ENCODE measurements at regions not wholly inside any gene's neighbourhood (a gene's known extent, or its start where the extent isn't known, plus 50 kb on each side); places are given as distances from the start of the nearest gene placed in this dataset.

DNA sequence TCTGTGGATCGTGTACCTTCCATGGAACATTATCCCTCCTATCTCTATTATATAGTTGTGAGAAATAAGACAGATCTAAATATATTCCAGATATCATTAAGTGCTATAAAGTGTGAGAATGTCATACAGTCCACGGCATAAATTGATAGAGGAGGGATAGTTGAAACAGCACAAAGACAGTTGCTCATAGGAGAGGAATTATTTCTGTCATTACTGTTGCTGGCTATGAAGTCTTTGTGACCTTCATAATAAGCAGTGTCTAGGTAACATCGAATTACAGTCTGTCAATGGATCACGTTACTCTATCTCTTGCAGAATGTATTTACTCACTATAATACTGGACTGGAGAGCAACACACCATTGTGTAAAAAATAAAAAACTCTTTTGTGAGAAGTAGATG is 671.5 kb upstream of the PCDH20 start (continued):
- TF ChIP-seq EZH2 (IDR thresholded peaks at IDR 0.05) (no peak), SIN3A (IDR thresholded peaks at IDR 0.05; ENCODE audit: low read depth) (no peak), CEBPB (IDR thresholded peaks at IDR 0.05; ENCODE audit: low read depth) (no peak), ELF1 (IDR thresholded peaks at IDR 0.05; ENCODE audit: borderline replicate concordance, low read depth) (no peak), SP1 (IDR thresholded peaks at IDR 0.05; ENCODE audit: low read depth) (no peak), CBX3 (IDR thresholded peaks at IDR 0.05; ENCODE audit: low read depth) (no peak), SRF (IDR thresholded peaks at IDR 0.05; ENCODE audit: low read depth) (no peak)
- TF ChIP-seq, protein P1, sequence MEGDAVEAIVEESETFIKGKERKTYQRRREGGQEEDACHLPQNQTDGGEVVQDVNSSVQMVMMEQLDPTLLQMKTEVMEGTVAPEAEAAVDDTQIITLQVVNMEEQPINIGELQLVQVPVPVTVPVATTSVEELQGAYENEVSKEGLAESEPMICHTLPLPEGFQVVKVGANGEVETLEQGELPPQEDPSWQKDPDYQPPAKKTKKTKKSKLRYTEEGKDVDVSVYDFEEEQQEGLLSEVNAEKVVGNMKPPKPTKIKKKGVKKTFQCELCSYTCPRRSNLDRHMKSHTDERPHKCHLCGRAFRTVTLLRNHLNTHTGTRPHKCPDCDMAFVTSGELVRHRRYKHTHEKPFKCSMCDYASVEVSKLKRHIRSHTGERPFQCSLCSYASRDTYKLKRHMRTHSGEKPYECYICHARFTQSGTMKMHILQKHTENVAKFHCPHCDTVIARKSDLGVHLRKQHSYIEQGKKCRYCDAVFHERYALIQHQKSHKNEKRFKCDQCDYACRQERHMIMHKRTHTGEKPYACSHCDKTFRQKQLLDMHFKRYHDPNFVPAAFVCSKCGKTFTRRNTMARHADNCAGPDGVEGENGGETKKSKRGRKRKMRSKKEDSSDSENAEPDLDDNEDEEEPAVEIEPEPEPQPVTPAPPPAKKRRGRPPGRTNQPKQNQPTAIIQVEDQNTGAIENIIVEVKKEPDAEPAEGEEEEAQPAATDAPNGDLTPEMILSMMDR (IDR thresholded peaks at IDR 0.05 in 2 of 3, conservative IDR thresholded peaks at IDR 0.05 in 1 of 3; ENCODE audit: borderline replicate concordance in 1 of 3, insufficient read depth in 1 of 3, low read depth in 2 of 3, low read length in 2 of 3): no peak

- intact Hi-C loops (cut with micrococcal nuclease): no loop called here
- POLR2A ChIA-PET: no interaction called here
- Histone ChIP-seq H3K9me2 (ENCODE audit: insufficient read depth) (no peaks in the 10 kb centered on the region), H3K27me3 (ENCODE audit: insufficient read depth, low read length) (no peaks in the 10 kb centered on the region), H2AFZ (ENCODE audit: low read depth, low read length, poor library complexity, severe bottlenecking) (no peak overlapping the region), H3K4me1 (ENCODE audit: control insufficient read depth in 1 of 2, insufficient read depth in 2 of 2, low read length in 2 of 2) (no peaks in the 10 kb centered on the region), H3K27ac (ENCODE audit: low read depth, low read length) (no peak overlapping the region), H3K79me2 (ENCODE audit: insufficient read depth, low read length) (no peaks in the 10 kb centered on the region), H3K9ac (ENCODE audit: low read length) (no peak overlapping the region), H3K4me2 (ENCODE audit: low read length) (no peak overlapping the region), H3K4me3 (replicated peaks in 1 of 2; ENCODE audit: low read depth in 1 of 2, low read length in 2 of 2) (no peak overlapping the region), H3K9me3 (ENCODE audit: control insufficient read depth in 1 of 2, insufficient read depth in 1 of 2, low read depth in 1 of 2, low read length in 2 of 2) (no peaks in the 10 kb centered on the region), H3K36me3 (ENCODE audit: control insufficient read depth in 1 of 2, insufficient read depth in 2 of 2, low read length in 2 of 2) (no peaks in the 10 kb centered on the region), H4K20me1 (ENCODE audit: insufficient read depth) (no peaks in the 10 kb centered on the region)
- BruUV-seq (replicated peaks): no TSS peak
- CTCF ChIA-PET: no interaction called here
- ATAC-seq (no peak), DNase-seq (ENCODE audit: low read depth, low spot score) (no peak)
- RAD21 ChIA-PET (ENCODE audit: low non-redundant PET in 1 of 2, low total read pairs in 2 of 2, uncharacterized antibody in 2 of 2, unreplicated experiment in 2 of 2): no interaction called here
- TF ChIP-seq FOSL1 (IDR thresholded peaks at IDR 0.05; ENCODE audit: low read depth): no peak
- TF ChIP-seq TCF7L2 (IDR thresholded peaks at IDR 0.05; ENCODE audit: borderline replicate concordance, extremely low read depth, insufficient read depth, insufficient read length): no peak
- TF ChIP-seq JUND (IDR thresholded peaks at IDR 0.05): no peak
- TF ChIP-seq, protein P2, sequence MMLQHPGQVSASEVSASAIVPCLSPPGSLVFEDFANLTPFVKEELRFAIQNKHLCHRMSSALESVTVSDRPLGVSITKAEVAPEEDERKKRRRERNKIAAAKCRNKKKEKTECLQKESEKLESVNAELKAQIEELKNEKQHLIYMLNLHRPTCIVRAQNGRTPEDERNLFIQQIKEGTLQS (IDR thresholded peaks at IDR 0.05): no peak
- no peak for TF ChIP-seq REST (IDR thresholded peaks at IDR 0.05; ENCODE audit: low read depth)
- no peak for TF ChIP-seq EGR1 (IDR thresholded peaks at IDR 0.05; ENCODE audit: low read depth)
- no peak for TF ChIP-seq POLR2AphosphoS5 (IDR thresholded peaks at IDR 0.05; ENCODE audit: low read depth, low read length)
- TF ChIP-seq, protein P3, sequence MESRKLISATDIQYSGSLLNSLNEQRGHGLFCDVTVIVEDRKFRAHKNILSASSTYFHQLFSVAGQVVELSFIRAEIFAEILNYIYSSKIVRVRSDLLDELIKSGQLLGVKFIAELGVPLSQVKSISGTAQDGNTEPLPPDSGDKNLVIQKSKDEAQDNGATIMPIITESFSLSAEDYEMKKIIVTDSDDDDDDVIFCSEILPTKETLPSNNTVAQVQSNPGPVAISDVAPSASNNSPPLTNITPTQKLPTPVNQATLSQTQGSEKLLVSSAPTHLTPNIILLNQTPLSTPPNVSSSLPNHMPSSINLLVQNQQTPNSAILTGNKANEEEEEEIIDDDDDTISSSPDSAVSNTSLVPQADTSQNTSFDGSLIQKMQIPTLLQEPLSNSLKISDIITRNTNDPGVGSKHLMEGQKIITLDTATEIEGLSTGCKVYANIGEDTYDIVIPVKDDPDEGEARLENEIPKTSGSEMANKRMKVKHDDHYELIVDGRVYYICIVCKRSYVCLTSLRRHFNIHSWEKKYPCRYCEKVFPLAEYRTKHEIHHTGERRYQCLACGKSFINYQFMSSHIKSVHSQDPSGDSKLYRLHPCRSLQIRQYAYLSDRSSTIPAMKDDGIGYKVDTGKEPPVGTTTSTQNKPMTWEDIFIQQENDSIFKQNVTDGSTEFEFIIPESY (IDR thresholded peaks at IDR 0.05; ENCODE audit: extremely low read depth, insufficient replicate concordance, low read length): no peak
- no peak for TF ChIP-seq CBX3 (IDR thresholded peaks at IDR 0.05; ENCODE audit: low read depth)
- TF ChIP-seq, protein P4, sequence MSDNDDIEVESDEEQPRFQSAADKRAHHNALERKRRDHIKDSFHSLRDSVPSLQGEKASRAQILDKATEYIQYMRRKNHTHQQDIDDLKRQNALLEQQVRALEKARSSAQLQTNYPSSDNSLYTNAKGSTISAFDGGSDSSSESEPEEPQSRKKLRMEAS (IDR thresholded peaks at IDR 0.05): no peak
- TF ChIP-seq ZNF274 (IDR thresholded peaks at IDR 0.05; ENCODE audit: low read depth, low read length): no peak
Observed at GRCh38 chr13:62085337-62086229, 669.9 kb upstream of the PCDH20 start.

Measured in HCT116 (cell line).